Gastrocnemius medialis (tissue), 4 donors: ENCODE measurements at regions not wholly inside any gene's neighbourhood (a gene's known extent, or its start where the extent isn't known, plus 50 kb on each side); places are given as distances from the start of the nearest gene placed in this dataset.

Source experiments
- ATAC-seq, 2 donors: fragments of 150-250 bp; one replicate each; pipeline ENCODE4 v1.9.1; 2016
- DNase-seq, 2 donors: peaks; one replicate each; pipeline ENCODE4 v3.0.0-alpha.2; 2019
- H3K27ac ChIP-seq, 4 donors: fragments of 200-600 bp; sonication (generic); 1 replicate in 1 of 4; 2 replicates in 3 of 4; pipeline ENCODE4 v1.5.1; 2016 to 2018; ENCODE audit warnings: mild to moderate bottlenecking in 2 of 4, moderate library complexity in 1 of 4
- H3K27me3 ChIP-seq, 3 donors: fragments of 200-600 bp; sonication (generic) in 2 of 3; 1 replicate in 1 of 3; 2 replicates in 2 of 3; pipeline versions ENCODE4 v1.5.1 to v1.6.0; 2016 to 2019; ENCODE audit warnings: mild to moderate bottlenecking in 1 of 3, moderate library complexity in 1 of 3
- H3K36me3 ChIP-seq, 2 donors: fragments of 200-600 bp; sonication (generic) in 1 of 2; one replicate each; pipeline ENCODE4 v1.5.1; 2017 to 2018
- H3K4me1 ChIP-seq, 2 donors: fragments of 200-600 bp; sonication (generic) in 1 of 2; one replicate each; pipeline ENCODE4 v1.5.1; 2016 to 2017; ENCODE audit warnings: mild to moderate bottlenecking in 2 of 2
- H3K4me3 ChIP-seq, 4 donors: fragments of 200-600 bp; sonication (generic) in 3 of 4; 1 replicate in 1 of 4; 2 replicates in 3 of 4; pipeline ENCODE4 v1.5.1; 2016 to 2019; ENCODE audit warnings: mild to moderate bottlenecking in 2 of 4
- H3K9me3 ChIP-seq, 3 donors: fragments of 200-600 bp; sonication (generic) in 2 of 3; 1 replicate in 1 of 3; 2 replicates in 2 of 3; pipeline ENCODE4 v1.5.1; 2016 to 2019
- POLR2A ChIP-seq, 2 donors: fragments of 450-650 bp; IDR thresholded peaks; one replicate each; pipeline ENCODE4 v1.6.1; 2017; ENCODE audit warnings: antibody characterized with exemption in 2 of 2, mild to moderate bottlenecking in 2 of 2, moderate library complexity in 2 of 2
- in situ Hi-C, 4 donors: fragments of 200-750 bp; cut with MboI; loops; one replicate each; pipeline versions ENCODE4 v1.15.0 to v1.8.0; 2017; ENCODE audit warnings: low sequenced_read_pairs in 4 of 4
- intact Hi-C: fragments of 100-400 bp; cut with DNase I; formaldehyde crosslinking; loops from one replicate; pipeline ENCODE4 v1.15.1; 2023; ENCODE audit warnings: low total_unique reads
- TF ChIP-seq, protein P1 (sequence below), 5 experiments: fragments of 450-650 bp in 3 of 5; fragments of 200-600 bp in 2 of 5; sonication (generic) in 2 of 5; IDR thresholded peaks in 4 of 5; conservative IDR thresholded peaks in 1 of 5; 1 replicate in 4 of 5; 2 replicates in 1 of 5; pipeline ENCODE4 v1.5.1; 2016 to 2019; ENCODE audit warnings: antibody characterized with exemption in 5 of 5, mild to moderate bottlenecking in 3 of 5, moderate library complexity in 3 of 5

DNA sequence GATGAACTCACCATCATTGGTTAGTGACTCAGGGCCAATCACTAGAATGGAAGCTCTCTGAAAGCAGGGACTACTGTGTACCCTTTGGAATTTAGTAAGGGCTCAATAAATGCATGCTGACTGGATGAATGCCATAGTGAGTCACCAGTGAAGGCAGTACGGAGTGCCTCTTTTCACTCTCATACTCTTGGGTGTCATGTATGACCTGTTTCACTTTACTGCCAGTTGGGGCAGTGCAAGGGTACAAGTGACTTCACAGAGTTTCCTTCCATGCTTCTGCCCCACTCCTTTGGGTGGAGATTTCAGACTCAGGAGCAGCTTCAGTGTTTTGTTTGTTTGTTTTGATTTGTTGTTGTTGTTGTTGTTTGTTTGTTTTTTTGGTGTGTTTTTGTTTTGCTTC, 57.7 kb downstream of the SOX3 start:
- no peak for ATAC-seq
- TF ChIP-seq POLR2A (IDR thresholded peaks at IDR 0.05), result no peak
- TF ChIP-seq, protein P1, sequence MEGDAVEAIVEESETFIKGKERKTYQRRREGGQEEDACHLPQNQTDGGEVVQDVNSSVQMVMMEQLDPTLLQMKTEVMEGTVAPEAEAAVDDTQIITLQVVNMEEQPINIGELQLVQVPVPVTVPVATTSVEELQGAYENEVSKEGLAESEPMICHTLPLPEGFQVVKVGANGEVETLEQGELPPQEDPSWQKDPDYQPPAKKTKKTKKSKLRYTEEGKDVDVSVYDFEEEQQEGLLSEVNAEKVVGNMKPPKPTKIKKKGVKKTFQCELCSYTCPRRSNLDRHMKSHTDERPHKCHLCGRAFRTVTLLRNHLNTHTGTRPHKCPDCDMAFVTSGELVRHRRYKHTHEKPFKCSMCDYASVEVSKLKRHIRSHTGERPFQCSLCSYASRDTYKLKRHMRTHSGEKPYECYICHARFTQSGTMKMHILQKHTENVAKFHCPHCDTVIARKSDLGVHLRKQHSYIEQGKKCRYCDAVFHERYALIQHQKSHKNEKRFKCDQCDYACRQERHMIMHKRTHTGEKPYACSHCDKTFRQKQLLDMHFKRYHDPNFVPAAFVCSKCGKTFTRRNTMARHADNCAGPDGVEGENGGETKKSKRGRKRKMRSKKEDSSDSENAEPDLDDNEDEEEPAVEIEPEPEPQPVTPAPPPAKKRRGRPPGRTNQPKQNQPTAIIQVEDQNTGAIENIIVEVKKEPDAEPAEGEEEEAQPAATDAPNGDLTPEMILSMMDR (IDR thresholded peaks at IDR 0.05 in 4 of 5, conservative IDR thresholded peaks at IDR 0.05 in 1 of 5), result no peak
- intact Hi-C loops, result no loop called here

DNA sequence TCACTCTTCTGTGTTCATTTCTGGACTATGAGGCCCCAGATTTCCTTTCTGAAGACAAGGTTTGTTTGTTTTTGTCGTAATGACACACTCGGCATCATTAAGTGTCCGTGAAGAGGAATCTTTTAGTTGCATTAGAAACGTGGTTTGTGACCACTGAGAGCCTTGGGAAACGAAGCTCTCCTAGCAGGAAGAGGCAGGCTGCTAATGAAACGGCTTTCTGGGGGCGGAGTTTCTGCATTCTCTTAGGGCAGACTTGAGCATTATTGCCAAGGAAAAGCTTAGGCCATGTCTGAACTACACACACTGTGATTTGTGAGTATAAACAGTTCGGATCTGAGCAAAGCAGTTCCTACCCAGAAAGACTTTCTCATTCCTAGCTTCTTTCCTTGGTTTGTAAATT, 64.0 kb downstream of the SOX3 start:
- in situ Hi-C loops (no loop called here), intact Hi-C loops (no loop called here)
- TF ChIP-seq POLR2A (IDR thresholded peaks at IDR 0.05), result no peak
- TF ChIP-seq, protein P1 (IDR thresholded peaks at IDR 0.05 in 4 of 5, conservative IDR thresholded peaks at IDR 0.05 in 1 of 5), result no peak
- no peaks in the 10 kb centered on the region for H3K4me1 ChIP-seq
- H3K27ac ChIP-seq, result no peak overlapping the region
- DNase-seq, result no peak
- peaks cover 0 to 9% (median 0%) of the 10 kb centered on the region in 3 donors for H3K27me3 ChIP-seq
- no peaks in the 10 kb centered on the region for H3K36me3 ChIP-seq
- no peak overlapping the region for H3K4me3 ChIP-seq
- no peak for ATAC-seq
- H3K9me3 ChIP-seq, result no peaks in the 10 kb centered on the region

More for the DNA sequence above, 57.7 kb downstream of the SOX3 start:
- Histone ChIP-seq H3K9me3 (no peaks in the 10 kb centered on the region), H3K4me1 (no peaks in the 10 kb centered on the region), H3K36me3 (no peaks in the 10 kb centered on the region), H3K27ac (no peak overlapping the region), H3K27me3 (no peaks in the 10 kb centered on the region), H3K4me3 (no peak overlapping the region)
- DNase-seq, result no peak
- in situ Hi-C loops, result no loop called here

DNA sequence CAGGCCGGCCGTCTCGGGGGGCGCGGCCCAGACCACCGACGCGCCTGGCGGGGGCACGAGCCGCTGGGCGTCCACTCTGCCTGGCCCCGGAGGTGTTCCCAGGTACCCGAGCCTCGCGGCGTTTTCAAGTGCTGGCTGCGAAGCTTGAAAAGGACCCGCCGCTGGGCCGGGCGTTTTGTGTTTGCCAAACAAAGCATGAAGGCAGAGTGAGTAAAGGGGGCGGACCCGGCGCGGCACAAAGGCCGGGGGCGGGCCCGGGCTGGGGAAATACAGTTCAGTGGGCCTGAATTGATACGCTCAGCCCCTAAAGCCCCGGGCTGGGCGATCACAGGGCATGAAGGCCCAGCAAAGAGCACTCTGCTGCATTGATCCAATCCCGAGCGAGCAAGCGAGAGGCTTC, 65.4 kb downstream of the SOX3 start:
- intact Hi-C loops, result loop anchor here (10.0 kb wide), 1 partner anchor 65 kb away; the partner anchor contains the start of gene SOX3
- Histone ChIP-seq H3K27ac (no peak overlapping the region), H3K9me3 (no peaks in the 10 kb centered on the region), H3K4me3 (no peak overlapping the region), H3K4me1 (no peaks in the 10 kb centered on the region), H3K36me3 (no peaks in the 10 kb centered on the region), H3K27me3 (peaks cover 0 to 9% (median 3%) of the 10 kb centered on the region in 3 donors)
- TF ChIP-seq, protein P1 (IDR thresholded peaks at IDR 0.05 in 4 of 5, conservative IDR thresholded peaks at IDR 0.05 in 1 of 5), result no peak
- no peak for TF ChIP-seq POLR2A (IDR thresholded peaks at IDR 0.05)
- ATAC-seq (no peak), DNase-seq (no peak)
- in situ Hi-C loops, result no loop called here

DNA sequence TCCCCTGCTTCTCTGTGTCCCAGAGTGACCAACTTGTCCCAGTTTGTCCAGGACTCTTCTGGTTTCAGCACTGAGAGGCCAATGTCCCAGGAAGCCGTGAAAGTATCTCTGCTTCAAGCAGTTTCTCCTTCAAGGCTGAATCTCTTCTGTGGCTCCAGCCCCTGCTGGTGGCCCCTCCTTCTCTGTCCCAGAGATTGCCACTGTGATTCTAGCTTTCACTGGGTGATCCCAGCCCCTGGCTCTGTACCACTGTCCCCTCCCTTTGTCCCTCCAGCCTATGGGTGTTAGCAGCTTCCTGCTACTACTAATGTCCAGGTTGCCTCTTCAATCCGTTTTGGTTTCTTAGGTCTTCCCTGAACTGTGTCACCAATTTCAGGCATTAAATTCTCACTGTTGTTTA, 70.5 kb downstream of the SOX3 start:
- H3K9me3 ChIP-seq, result no peaks in the 10 kb centered on the region
- intact Hi-C loops (loop anchor here (10.0 kb wide), 1 partner anchor 70 kb away; the partner anchor contains the start of gene SOX3), in situ Hi-C loops (no loop called here)
- no peaks in the 10 kb centered on the region for H3K4me1 ChIP-seq
- H3K27me3 ChIP-seq, result peaks cover 0 to 4% (median 3%) of the 10 kb centered on the region in 3 donors
- no peaks in the 10 kb centered on the region for H3K36me3 ChIP-seq
- ATAC-seq (no peak), DNase-seq (no peak)
- H3K27ac ChIP-seq, result no peak overlapping the region
- TF ChIP-seq POLR2A (IDR thresholded peaks at IDR 0.05), result no peak
- TF ChIP-seq, protein P1 (IDR thresholded peaks at IDR 0.05 in 4 of 5, conservative IDR thresholded peaks at IDR 0.05 in 1 of 5), result no peak
- H3K4me3 ChIP-seq, result no peak overlapping the region

DNA sequence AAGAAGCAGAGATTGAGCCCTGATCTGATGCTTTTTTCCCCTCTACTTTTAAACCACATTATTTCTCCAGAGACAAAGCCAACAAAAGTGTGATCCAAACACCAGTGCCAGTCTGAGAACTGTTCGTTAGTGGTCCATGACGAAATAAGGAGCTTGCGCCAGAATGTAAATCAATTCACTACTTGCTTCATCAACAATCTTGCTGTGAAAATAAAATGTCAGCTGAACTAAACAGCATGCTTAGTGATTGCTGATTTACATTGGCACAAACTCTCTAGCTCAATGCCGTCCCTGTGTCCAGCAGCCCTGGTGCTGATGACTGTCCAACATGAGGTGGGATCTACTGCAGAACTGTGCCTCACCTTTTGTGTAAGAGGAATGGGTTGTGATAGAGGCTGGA, 71.3 kb downstream of the SOX3 start:
- intact Hi-C loops, result loop anchor here (10.0 kb wide), 1 partner anchor 71 kb away; the partner anchor contains the start of gene SOX3
- no peak for TF ChIP-seq POLR2A (IDR thresholded peaks at IDR 0.05)
- TF ChIP-seq, protein P1 (IDR thresholded peaks at IDR 0.05 in 4 of 5, conservative IDR thresholded peaks at IDR 0.05 in 1 of 5), result no peak
- no peak overlapping the region for H3K27ac ChIP-seq
- peaks cover 0 to 3% (median 0%) of the 10 kb centered on the region in 3 donors for H3K27me3 ChIP-seq
- H3K36me3 ChIP-seq, result no peaks in the 10 kb centered on the region
- no peak overlapping the region for H3K4me3 ChIP-seq
- peak in 1 of 2 donors; percentile 19 for ATAC-seq
- H3K4me1 ChIP-seq, result no peaks in the 10 kb centered on the region
- in situ Hi-C loops, result no loop called here
- H3K9me3 ChIP-seq, result no peaks in the 10 kb centered on the region
- DNase-seq, result no peak
